A673 (cell line): ENCODE measurements at regions not wholly inside any gene's neighbourhood (a gene's known extent, or its start where the extent isn't known, plus 50 kb on each side); places are given as distances from the start of the nearest gene placed in this dataset.

Experiments
- BruUV-seq: library from RNA; stranded (reverse); fragments of 400-500 nt; replicated peaks from 2 replicates; lab custom pipeline; 2021; lab: Mats Ljungman, UMichigan
- CTCF ChIA-PET: fragments of 300-600 bp; sonication (Branson Sonifier 250); formaldehyde crosslinking; loops from one replicate; lab custom pipeline; 2022; ENCODE audit warnings: antibody characterized with exemption; lab: Charles Lee
- POLR2A ChIA-PET: fragments of 300-600 bp; sonication (Branson Sonifier 250); formaldehyde crosslinking; loops from one replicate; lab custom pipeline; 2022; ENCODE audit warnings: antibody characterized with exemption; ENCODE audit not compliant: low non-redundant PET; lab: Charles Lee
- DNase-seq: peaks from one replicate; pipeline ENCODE4 v3.0.0-alpha.2; 2015; ENCODE audit warnings: low spot score
- H3K27ac ChIP-seq: fragments of 200-600 bp; sonication (generic); 2 replicates; pipeline ENCODE4 v1.5.1; 2016; ENCODE audit warnings: mixed run types, low read depth, mild to moderate bottlenecking, mixed read lengths, antibody characterized with exemption, low read length; ENCODE audit not compliant: poor library complexity, severe bottlenecking
- H3K27me3 ChIP-seq: fragments of 200-600 bp; sonication (generic); replicated peaks from 2 replicates; pipeline ENCODE4 v1.6.1; 2017; ENCODE audit warnings: mixed run types, low read depth, mild to moderate bottlenecking, mixed read lengths, antibody characterized with exemption, low read length; ENCODE audit not compliant: insufficient read depth, poor library complexity
- H3K36me3 ChIP-seq: fragments of 200-600 bp; sonication (generic); 2 replicates; pipeline ENCODE4 v1.6.1; 2016; ENCODE audit warnings: mixed run types, mild to moderate bottlenecking, mixed read lengths, antibody characterized with exemption, low read length; ENCODE audit not compliant: insufficient read depth, poor library complexity, severe bottlenecking
- H3K4me1 ChIP-seq: fragments of 200-600 bp; sonication (generic); 2 replicates; pipeline ENCODE4 v1.6.1; 2017; ENCODE audit warnings: mixed run types, mild to moderate bottlenecking, mixed read lengths, antibody characterized with exemption, low read length; ENCODE audit not compliant: insufficient read depth, poor library complexity, severe bottlenecking
- H3K4me3 ChIP-seq: fragments of 200-600 bp; sonication (generic); 2 replicates; pipeline ENCODE4 v1.5.1; 2016; ENCODE audit warnings: low read depth, mixed run types, mild to moderate bottlenecking, mixed read lengths, low read length; ENCODE audit not compliant: poor library complexity, severe bottlenecking
- H3K9me3 ChIP-seq: fragments of 200-600 bp; sonication (generic); 2 replicates; pipeline ENCODE4 v1.6.1; 2016; ENCODE audit warnings: mixed run types, low read depth, mild to moderate bottlenecking, mixed read lengths, antibody characterized with exemption, low read length; ENCODE audit not compliant: poor library complexity, severe bottlenecking
- EZH2 ChIP-seq: fragments of 200-600 bp; sonication (generic); IDR thresholded peaks from 2 replicates; pipeline ENCODE4 v1.6.1; 2017; ENCODE audit warnings: borderline replicate concordance, low read depth, mild to moderate bottlenecking, mixed read lengths, antibody characterized with exemption, low read length; ENCODE audit not compliant: poor library complexity, severe bottlenecking
- intact Hi-C: fragments of 100-400 bp; cut with micrococcal nuclease; formaldehyde crosslinking; loops from one replicate; pipeline ENCODE4 v1.10.0; 2022; ENCODE audit not compliant: unreplicated experiment
- TF ChIP-seq, protein P1 (sequence below): fragments of 300-800, 200-600 bp; sonication (generic); conservative IDR thresholded peaks from 2 replicates; pipeline ENCODE4 v1.5.1; 2017; ENCODE audit warnings: low read depth, mild to moderate bottlenecking, antibody characterized with exemption, low read length, moderate library complexity, mixed read lengths

DNA sequence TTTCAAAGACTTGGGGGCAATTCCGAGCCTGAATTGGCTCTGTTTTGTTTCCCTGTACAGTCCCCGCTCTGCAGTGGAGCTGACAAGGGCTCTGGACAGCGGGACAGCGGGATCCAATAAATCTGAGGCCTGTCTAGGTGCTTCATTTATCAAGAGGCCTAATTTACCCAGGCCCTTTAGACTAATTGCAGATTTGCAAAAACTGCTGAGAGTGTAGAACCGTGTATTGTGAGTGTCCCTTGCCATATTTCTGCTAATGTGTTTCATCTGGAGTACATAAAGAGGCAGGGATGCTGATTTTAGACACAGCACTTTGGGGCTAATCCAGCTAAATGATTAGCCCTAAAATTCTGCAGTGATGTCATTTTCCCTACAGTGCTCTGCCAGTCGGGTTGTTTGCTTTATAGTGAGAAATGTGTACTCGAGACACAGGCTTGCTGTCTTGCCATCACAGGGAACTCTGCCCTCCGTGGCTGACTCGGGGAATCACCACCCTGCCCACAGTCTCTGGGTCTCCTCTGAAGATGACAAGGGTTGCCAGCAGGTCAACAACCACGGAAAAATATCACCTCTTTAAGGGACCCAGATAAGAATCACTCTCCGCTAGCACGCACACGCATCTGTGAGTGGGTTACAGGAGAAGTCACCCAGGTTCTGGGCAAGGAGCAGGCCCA is 592.0 kb downstream of the BNC2 start:
- H3K36me3 ChIP-seq = no peaks in the 10 kb centered on the region
- H3K4me3 ChIP-seq = no peak overlapping the region
- intact Hi-C loops = no loop called here
- TF ChIP-seq, protein P1, sequence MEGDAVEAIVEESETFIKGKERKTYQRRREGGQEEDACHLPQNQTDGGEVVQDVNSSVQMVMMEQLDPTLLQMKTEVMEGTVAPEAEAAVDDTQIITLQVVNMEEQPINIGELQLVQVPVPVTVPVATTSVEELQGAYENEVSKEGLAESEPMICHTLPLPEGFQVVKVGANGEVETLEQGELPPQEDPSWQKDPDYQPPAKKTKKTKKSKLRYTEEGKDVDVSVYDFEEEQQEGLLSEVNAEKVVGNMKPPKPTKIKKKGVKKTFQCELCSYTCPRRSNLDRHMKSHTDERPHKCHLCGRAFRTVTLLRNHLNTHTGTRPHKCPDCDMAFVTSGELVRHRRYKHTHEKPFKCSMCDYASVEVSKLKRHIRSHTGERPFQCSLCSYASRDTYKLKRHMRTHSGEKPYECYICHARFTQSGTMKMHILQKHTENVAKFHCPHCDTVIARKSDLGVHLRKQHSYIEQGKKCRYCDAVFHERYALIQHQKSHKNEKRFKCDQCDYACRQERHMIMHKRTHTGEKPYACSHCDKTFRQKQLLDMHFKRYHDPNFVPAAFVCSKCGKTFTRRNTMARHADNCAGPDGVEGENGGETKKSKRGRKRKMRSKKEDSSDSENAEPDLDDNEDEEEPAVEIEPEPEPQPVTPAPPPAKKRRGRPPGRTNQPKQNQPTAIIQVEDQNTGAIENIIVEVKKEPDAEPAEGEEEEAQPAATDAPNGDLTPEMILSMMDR = no peak
- no peak for TF ChIP-seq EZH2
- no peaks in the 10 kb centered on the region for H3K9me3 ChIP-seq
- H3K27me3 ChIP-seq = no peaks in the 10 kb centered on the region
- DNase-seq = no peak
- no peak overlapping the region for H3K27ac ChIP-seq
- ChIA-PET POLR2A (no interaction called here), CTCF (no interaction called here)
- BruUV-seq = no TSS peak
- H3K4me1 ChIP-seq = no peaks in the 10 kb centered on the region

DNA sequence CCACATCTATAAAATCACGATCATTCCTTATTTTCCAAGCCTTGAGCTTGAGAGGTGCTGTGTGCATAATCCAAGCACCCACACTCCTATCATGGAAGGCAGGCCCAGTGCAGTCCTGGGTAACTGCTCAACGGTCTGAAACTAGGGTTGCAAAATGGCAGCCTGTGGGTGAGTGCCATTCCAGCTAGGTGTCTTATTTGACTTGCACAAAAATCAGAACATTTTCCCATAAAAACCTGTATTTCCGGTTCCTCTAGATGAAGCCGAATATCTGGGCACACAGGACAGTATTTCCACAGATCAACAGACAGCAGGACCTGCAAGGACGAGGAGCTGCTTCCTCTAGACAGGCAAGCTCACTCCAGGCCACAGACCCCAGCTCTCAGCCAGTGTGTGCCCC is 588.8 kb downstream of the BNC2 start:
- no peaks in the 10 kb centered on the region for H3K36me3 ChIP-seq
- H3K9me3 ChIP-seq = no peaks in the 10 kb centered on the region
- intact Hi-C loops = no loop called here
- TF ChIP-seq, protein P1 = no peak
- no peak for TF ChIP-seq EZH2
- H3K27me3 ChIP-seq = no peaks in the 10 kb centered on the region
- CTCF ChIA-PET = no interaction called here
- no peak overlapping the region for H3K4me3 ChIP-seq
- POLR2A ChIA-PET = no interaction called here
- H3K27ac ChIP-seq = no peak overlapping the region
- no peaks in the 10 kb centered on the region for H3K4me1 ChIP-seq
- DNase-seq = no peak
- BruUV-seq = no TSS peak

DNA sequence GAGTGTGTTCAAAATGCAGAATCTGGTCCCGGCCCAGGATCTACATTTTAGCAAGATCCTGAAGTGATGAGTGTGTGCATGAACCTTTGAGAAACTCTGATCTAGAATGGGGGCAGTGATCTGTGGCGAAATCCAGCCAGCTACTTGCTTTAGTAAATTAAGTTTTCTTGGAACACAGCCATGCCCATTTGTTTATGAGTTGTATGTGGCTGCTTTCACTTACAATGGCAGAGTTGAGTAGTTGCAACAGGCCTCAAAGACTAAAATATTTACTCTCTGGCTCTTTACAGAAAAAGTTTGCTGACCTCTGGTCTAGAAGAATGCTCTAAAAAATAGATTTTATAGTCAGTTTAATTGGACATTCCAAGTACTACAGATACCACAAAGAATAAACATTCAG is 588.3 kb downstream of the BNC2 start:
- ChIA-PET POLR2A (no interaction called here), CTCF (no interaction called here)
- Histone ChIP-seq H3K27ac (no peak overlapping the region), H3K27me3 (no peaks in the 10 kb centered on the region), H3K9me3 (no peaks in the 10 kb centered on the region), H3K36me3 (no peaks in the 10 kb centered on the region), H3K4me1 (no peaks in the 10 kb centered on the region), H3K4me3 (no peak overlapping the region)
- no peak for TF ChIP-seq EZH2
- TF ChIP-seq, protein P1 = no peak
- BruUV-seq = no TSS peak
- intact Hi-C loops = no loop called here
- DNase-seq = no peak
